ENCODE measurements at regions not wholly inside any gene's neighbourhood (a gene's known extent, or its start where the extent isn't known, plus 50 kb on each side); places are given as distances from the start of the nearest gene placed in this dataset.

DNA sequence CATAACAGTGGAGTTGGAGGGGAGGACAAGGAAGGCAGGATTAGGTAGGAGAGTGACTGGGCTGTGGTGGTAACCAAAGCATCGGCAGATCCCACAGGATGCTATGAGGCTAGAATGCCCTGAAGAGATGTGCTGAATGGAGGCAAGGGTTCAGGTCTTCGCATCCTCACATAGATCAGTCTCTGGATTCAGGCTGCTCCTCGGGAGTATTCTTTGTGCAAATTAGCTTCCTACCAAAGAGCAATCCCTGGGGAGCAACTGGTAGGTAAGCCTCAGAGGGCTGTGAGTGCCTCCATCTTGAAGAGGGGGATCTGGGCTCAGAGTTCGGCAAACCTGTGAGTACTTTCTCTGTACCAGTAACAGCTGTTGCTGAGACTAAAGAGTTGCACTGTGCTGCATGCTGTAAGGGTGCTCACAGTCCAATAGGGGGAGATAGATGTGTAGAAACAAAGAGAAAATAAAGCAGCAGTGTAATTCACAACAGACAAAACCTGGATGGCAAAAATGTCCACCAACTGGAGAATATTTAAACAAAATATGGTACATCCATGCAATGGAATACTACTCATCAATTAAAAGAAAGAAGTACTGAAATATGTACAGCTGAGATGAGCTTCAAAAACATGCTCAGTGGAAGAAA, 322.4 kb upstream of the DEPDC1 start:
- TF ChIP-seq POLR2AphosphoS5 (IDR thresholded peaks at IDR 0.05) = no peak
- peak in 2 of 6 experiments; percentile 10 to 28 for TF ChIP-seq CTCF (IDR thresholded peaks at IDR 0.05)
